ENCODE measurements at regions not wholly inside any gene's neighbourhood (a gene's known extent, or its start where the extent isn't known, plus 50 kb on each side); places are given as distances from the start of the nearest gene placed in this dataset.

GRCh38 chr5:143938230-143938629 is 126.3 kb downstream of the HMHB1 start:
- no peak for TF ChIP-seq CTCF (IDR thresholded peaks at IDR 0.05)
- H3K4me1 Mint-ChIP-seq (ENCODE audit: unreplicated experiment): peaks cover 2% of the 10 kb centered on the region
- H3K27me3 Mint-ChIP-seq (ENCODE audit: unreplicated experiment): no peaks in the 10 kb centered on the region
- DNase-seq (ENCODE audit: extremely low spot score, unreplicated experiment): no peak
- H3K27ac Mint-ChIP-seq (ENCODE audit: unreplicated experiment): no peak overlapping the region
- H3K36me3 Mint-ChIP-seq (ENCODE audit: unreplicated experiment): peaks cover 10% of the 10 kb centered on the region
- H3K4me3 Mint-ChIP-seq (ENCODE audit: unreplicated experiment): no peak overlapping the region
- H3K9me3 Mint-ChIP-seq (ENCODE audit: unreplicated experiment): peaks cover 29% of the 10 kb centered on the region

GRCh38 chr5:143946837-143947236 is 134.9 kb downstream of the HMHB1 start:
- no peaks in the 10 kb centered on the region for H3K36me3 Mint-ChIP-seq (ENCODE audit: unreplicated experiment)
- H3K27me3 Mint-ChIP-seq (ENCODE audit: unreplicated experiment): no peaks in the 10 kb centered on the region
- no peak for DNase-seq (ENCODE audit: extremely low spot score, unreplicated experiment)
- H3K27ac Mint-ChIP-seq (ENCODE audit: unreplicated experiment): no peak overlapping the region
- H3K9me3 Mint-ChIP-seq (ENCODE audit: unreplicated experiment): peaks cover 36% of the 10 kb centered on the region
- H3K4me3 Mint-ChIP-seq (ENCODE audit: unreplicated experiment): no peak overlapping the region
- H3K4me1 Mint-ChIP-seq (ENCODE audit: unreplicated experiment): no peaks in the 10 kb centered on the region
- TF ChIP-seq CTCF (IDR thresholded peaks at IDR 0.05): no peak

- no peak overlapping the region for H3K4me3 Mint-ChIP-seq (ENCODE audit: unreplicated experiment)
- H3K4me1 Mint-ChIP-seq (ENCODE audit: unreplicated experiment): no peaks in the 10 kb centered on the region
- no peaks in the 10 kb centered on the region for H3K27me3 Mint-ChIP-seq (ENCODE audit: unreplicated experiment)
- no peak for DNase-seq (ENCODE audit: extremely low spot score, unreplicated experiment)
- H3K9me3 Mint-ChIP-seq (ENCODE audit: unreplicated experiment): peaks cover 39% of the 10 kb centered on the region
- H3K36me3 Mint-ChIP-seq (ENCODE audit: unreplicated experiment): no peaks in the 10 kb centered on the region
- no peak for TF ChIP-seq CTCF (IDR thresholded peaks at IDR 0.05)
- no peak overlapping the region for H3K27ac Mint-ChIP-seq (ENCODE audit: unreplicated experiment)
These were observed 135.4 kb downstream of the HMHB1 start for GRCh38 chr5:143947313-143947712.

GRCh38 chr5:143952809-143953208 is 140.8 kb downstream of the HMHB1 start:
- peaks cover 9% of the 10 kb centered on the region for H3K9me3 Mint-ChIP-seq (ENCODE audit: unreplicated experiment)
- H3K4me1 Mint-ChIP-seq (ENCODE audit: unreplicated experiment): peaks cover 4% of the 10 kb centered on the region
- no peak overlapping the region for H3K27ac Mint-ChIP-seq (ENCODE audit: unreplicated experiment)
- no peaks in the 10 kb centered on the region for H3K36me3 Mint-ChIP-seq (ENCODE audit: unreplicated experiment)
- no peaks in the 10 kb centered on the region for H3K27me3 Mint-ChIP-seq (ENCODE audit: unreplicated experiment)
- no peak for DNase-seq (ENCODE audit: extremely low spot score, unreplicated experiment)
- H3K4me3 Mint-ChIP-seq (ENCODE audit: unreplicated experiment): no peak overlapping the region
- TF ChIP-seq CTCF (IDR thresholded peaks at IDR 0.05): no peak

- peaks cover 4% of the 10 kb centered on the region for H3K9me3 Mint-ChIP-seq (ENCODE audit: unreplicated experiment)
- peaks cover 4% of the 10 kb centered on the region for H3K4me1 Mint-ChIP-seq (ENCODE audit: unreplicated experiment)
- no peak overlapping the region for H3K27ac Mint-ChIP-seq (ENCODE audit: unreplicated experiment)
- no peak overlapping the region for H3K4me3 Mint-ChIP-seq (ENCODE audit: unreplicated experiment)
- H3K36me3 Mint-ChIP-seq (ENCODE audit: unreplicated experiment): no peaks in the 10 kb centered on the region
- TF ChIP-seq CTCF (IDR thresholded peaks at IDR 0.05): no peak
- DNase-seq (ENCODE audit: extremely low spot score, unreplicated experiment): no peak
- H3K27me3 Mint-ChIP-seq (ENCODE audit: unreplicated experiment): no peaks in the 10 kb centered on the region
These were observed 141.9 kb downstream of the HMHB1 start for GRCh38 chr5:143953851-143954250.
